Smooth muscle cell (in vitro differentiated cells): ENCODE measurements at regions not wholly inside any gene's neighbourhood (a gene's known extent, or its start where the extent isn't known, plus 50 kb on each side); places are given as distances from the start of the nearest gene placed in this dataset.

ENCODE experiments used
- DNase-seq: peaks from one replicate; lab custom pipeline; 2025; ENCODE audit not compliant: unreplicated experiment; lab: John Stamatoyannopoulos, UW
- H2AFZ ChIP-seq: fragments of 200-600 bp; sonication (generic); 2 replicates; pipeline ENCODE4 v1.6.0; 2016; ENCODE audit warnings: antibody characterized with exemption, low read depth, mild to moderate bottlenecking
- H3F3A ChIP-seq: fragments of 200-600 bp; sonication (generic); 2 replicates; pipeline ENCODE4 v1.6.0; 2017; ENCODE audit warnings: antibody characterized with exemption, low read depth
- H3K27ac ChIP-seq: fragments of 200-600 bp; sonication (generic); 2 replicates; pipeline ENCODE4 v1.5.1; 2016; ENCODE audit warnings: low read depth, mild to moderate bottlenecking
- H3K27me3 ChIP-seq: fragments of 200-600 bp; sonication (generic); 2 replicates; pipeline ENCODE4 v1.6.1; 2016; ENCODE audit warnings: low read depth, mild to moderate bottlenecking
- H3K36me3 ChIP-seq: fragments of 200-600 bp; sonication (generic); 2 replicates; pipeline ENCODE4 v1.5.1; 2016; ENCODE audit warnings: low read depth
- H3K4me1 ChIP-seq: fragments of 200-600 bp; sonication (generic); 2 replicates; pipeline ENCODE4 v1.5.1; 2016; ENCODE audit warnings: low read depth
- H3K4me2 ChIP-seq: fragments of 200-600 bp; sonication (generic); 2 replicates; pipeline ENCODE4 v1.6.0; 2016; ENCODE audit warnings: mild to moderate bottlenecking
- H3K4me3 ChIP-seq: fragments of 200-600 bp; sonication (generic); 2 replicates; pipeline ENCODE4 v1.5.1; 2016; ENCODE audit warnings: mild to moderate bottlenecking
- H3K79me2 ChIP-seq: fragments of 200-600 bp; sonication (generic); 2 replicates; pipeline ENCODE4 v1.6.0; 2016; ENCODE audit warnings: low read depth, mild to moderate bottlenecking
- H3K9ac ChIP-seq: fragments of 200-600 bp; sonication (generic); 2 replicates; pipeline ENCODE4 v1.6.0; 2016; ENCODE audit warnings: low read depth
- H3K9me3 ChIP-seq: fragments of 200-600 bp; sonication (generic); replicated peaks from 2 replicates; pipeline ENCODE4 v1.5.1; 2016; ENCODE audit warnings: low read depth
- H4K20me1 ChIP-seq: fragments of 200-600 bp; sonication (generic); 2 replicates; pipeline ENCODE4 v1.6.0; 2016; ENCODE audit warnings: low read depth
- CTCF ChIP-seq: fragments of 200-600 bp; sonication (generic); IDR thresholded peaks from 2 replicates; pipeline ENCODE4 v1.5.1; 2017; ENCODE audit warnings: borderline replicate concordance, mild to moderate bottlenecking, antibody characterized with exemption; ENCODE audit not compliant: insufficient read depth, poor library complexity, severe bottlenecking
- WGBS: methylation state at CpG from one replicate; pipeline ENCODE4 v1.1.7; 2016; ENCODE audit warnings: low lambda C conversion rate; 5-methylcytosine and 5-hydroxymethylcytosine counted together

- Histone ChIP-seq H3F3A (no peaks in the 10 kb centered on the region), H3K9ac (no peak overlapping the region), H3K36me3 (no peaks in the 10 kb centered on the region), H4K20me1 (no peaks in the 10 kb centered on the region), H3K4me2 (no peak overlapping the region), H3K4me3 (no peak overlapping the region), H2AFZ (peak overlapping the region; percentile 55), H3K4me1 (peaks cover 26% of the 10 kb centered on the region), H3K27me3 (no peaks in the 10 kb centered on the region), H3K9me3 (no peaks in the 10 kb centered on the region), H3K79me2 (no peaks in the 10 kb centered on the region), H3K27ac (peak overlapping the region; percentile 27)
- WGBS, result 81% methylated on average over 4 of the region's 4 CpGs
- DNase-seq, result no peak
- no peak for TF ChIP-seq CTCF
Measured at GRCh38 chr4:55017406-55017805, 108.0 kb downstream of the KDR start.

- no peak for TF ChIP-seq CTCF
- Histone ChIP-seq H3K9me3 (no peaks in the 10 kb centered on the region), H3K9ac (no peak overlapping the region), H3K79me2 (no peaks in the 10 kb centered on the region), H2AFZ (no peak overlapping the region), H3K27ac (no peak overlapping the region), H3K4me3 (no peak overlapping the region), H3F3A (no peaks in the 10 kb centered on the region), H4K20me1 (no peaks in the 10 kb centered on the region), H3K4me2 (no peak overlapping the region), H3K4me1 (peaks cover 26% of the 10 kb centered on the region), H3K27me3 (no peaks in the 10 kb centered on the region), H3K36me3 (no peaks in the 10 kb centered on the region)
- DNase-seq, result no peak
- WGBS, result 92% methylated on average over 2 of the region's 2 CpGs
Measured at GRCh38 chr4:55016131-55016530, 109.3 kb downstream of the KDR start.

- H3K4me1 ChIP-seq, result peaks cover 24% of the 10 kb centered on the region
- H3K4me2 ChIP-seq, result no peak overlapping the region
- H2AFZ ChIP-seq, result no peak overlapping the region
- H3K9me3 ChIP-seq, result no peaks in the 10 kb centered on the region
- H3K27me3 ChIP-seq, result no peaks in the 10 kb centered on the region
- no peak overlapping the region for H3K4me3 ChIP-seq
- no peak for DNase-seq
- no peak overlapping the region for H3K9ac ChIP-seq
- H3K36me3 ChIP-seq, result no peaks in the 10 kb centered on the region
- no peaks in the 10 kb centered on the region for H4K20me1 ChIP-seq
- H3K27ac ChIP-seq, result no peak overlapping the region
- whole genome bisulfite sequencing, result 84% methylated on average over 2 of the region's 2 CpGs
- no peaks in the 10 kb centered on the region for H3K79me2 ChIP-seq
- no peak for TF ChIP-seq CTCF
- H3F3A ChIP-seq, result no peaks in the 10 kb centered on the region
Measured at GRCh38 chr4:55014876-55015275, 110.5 kb downstream of the KDR start.

GRCh38 chr4:55013431-55013955 lies 111.9 kb downstream of the KDR start:
- no peak for DNase-seq
- H3K36me3 ChIP-seq, result no peaks in the 10 kb centered on the region
- TF ChIP-seq CTCF, result no peak

More at GRCh38 chr4:55013431-55013955, 111.9 kb downstream of the KDR start:
- H2AFZ ChIP-seq, result no peak overlapping the region
- H3K27ac ChIP-seq, result no peak overlapping the region
- no peak overlapping the region for H3K9ac ChIP-seq
- no peaks in the 10 kb centered on the region for H3F3A ChIP-seq
- no peak overlapping the region for H3K4me3 ChIP-seq
- H3K4me2 ChIP-seq, result no peak overlapping the region
- H3K4me1 ChIP-seq, result peaks cover 18% of the 10 kb centered on the region
- no peaks in the 10 kb centered on the region for H3K9me3 ChIP-seq
- WGBS, result 51% methylated on average over 6 of the region's 6 CpGs
- H3K27me3 ChIP-seq, result no peaks in the 10 kb centered on the region
- no peaks in the 10 kb centered on the region for H4K20me1 ChIP-seq
- no peaks in the 10 kb centered on the region for H3K79me2 ChIP-seq
